ENCODE measurements at regions not wholly inside any gene's neighbourhood (a gene's known extent, or its start where the extent isn't known, plus 50 kb on each side); places are given as distances from the start of the nearest gene placed in this dataset.

- DNase-seq (ENCODE audit: low spot score), result no peak
Measured at GRCh38 chr16:87552072-87552718, 50.1 kb upstream of the JPH3 start.

- no peak for DNase-seq (ENCODE audit: low spot score)
Measured at GRCh38 chr16:87551487-87551886, 50.8 kb upstream of the JPH3 start.

GRCh38 chr16:87550495-87550961 lies 51.8 kb upstream of the JPH3 start:
- DNase-seq (ENCODE audit: low spot score), result peak; percentile 83

- DNase-seq (ENCODE audit: low spot score), result no peak
Measured at GRCh38 chr16:87549627-87550494, 52.4 kb upstream of the JPH3 start.

- DNase-seq (ENCODE audit: low spot score), result no peak
Measured at GRCh38 chr16:87548046-87548445, 54.3 kb upstream of the JPH3 start.

- DNase-seq (ENCODE audit: low spot score), result no peak
Measured at GRCh38 chr16:87543436-87544191, 50.8 kb upstream of the ZCCHC14 start.

DNA sequence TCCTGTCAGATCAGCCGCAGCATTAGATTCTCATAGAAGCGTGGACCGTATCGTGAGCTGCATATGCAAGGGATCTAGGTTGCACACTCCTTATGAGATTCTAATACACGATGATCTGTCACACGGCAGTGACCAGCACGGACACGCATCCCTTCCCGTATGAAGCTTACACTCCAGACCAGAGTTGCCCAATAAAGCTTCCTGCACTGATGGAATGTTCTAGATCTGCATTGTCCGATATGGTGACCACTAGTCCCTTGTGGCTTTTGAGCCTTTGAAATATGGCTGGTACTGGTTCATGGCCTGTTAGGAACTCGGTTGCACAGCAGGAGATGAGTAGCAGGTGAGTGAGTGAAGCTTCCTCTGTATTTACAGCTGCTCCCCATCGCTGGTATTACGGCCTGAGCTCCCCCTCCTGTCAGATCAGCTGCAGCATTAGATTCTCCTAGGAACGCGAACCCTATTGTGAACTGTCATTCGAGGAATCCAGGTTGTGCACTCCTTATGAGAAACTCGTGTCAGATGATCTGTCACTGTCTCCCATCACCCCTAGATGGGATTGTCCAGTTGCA lies 49.8 kb upstream of the ZCCHC14 start:
- no peak for DNase-seq (ENCODE audit: low spot score)

Data from HuH-7 (cell line).